NCI-H446 treated with DMSO at 0.1 percent for 48 hours (cell line): ENCODE measurements at regions not wholly inside any gene's neighbourhood (a gene's known extent, or its start where the extent isn't known, plus 50 kb on each side); places are given as distances from the start of the nearest gene placed in this dataset.
"Not testable (repeated sequence)": the region's sequence is repeated elsewhere in the genome, so short reads cannot be mapped to it uniquely, and the experiment has no call there.

Source experiments
- DNase-seq: peaks from one replicate; lab custom pipeline; 2025; lab: John Stamatoyannopoulos, UW

GRCh38 chr6:12478921-12479320 lies 188.8 kb downstream of the EDN1 start:
- DNase-seq = no peak

DNA sequence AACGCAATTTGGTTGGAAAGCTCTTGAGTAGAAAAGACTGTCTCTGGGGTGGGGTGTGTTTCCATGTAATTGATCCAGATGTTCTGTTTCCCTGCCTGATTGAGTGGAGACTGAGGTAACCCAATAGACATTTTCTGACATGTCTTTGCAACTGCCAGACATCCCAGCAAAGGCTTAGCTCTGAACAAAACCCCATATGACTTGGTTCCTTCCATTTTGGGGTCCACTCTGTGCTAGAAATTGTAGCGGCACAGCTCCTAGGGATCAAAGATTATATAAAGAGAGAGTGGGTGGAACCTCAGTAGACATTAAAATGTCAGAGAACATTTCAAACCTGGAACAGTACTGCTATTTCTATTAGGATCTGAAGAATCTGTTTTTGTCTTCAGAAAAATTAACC lies 189.3 kb downstream of the EDN1 start:
- DNase-seq = no peak

GRCh38 chr6:12479881-12480280 lies 189.7 kb downstream of the EDN1 start:
- no peak for DNase-seq

DNA sequence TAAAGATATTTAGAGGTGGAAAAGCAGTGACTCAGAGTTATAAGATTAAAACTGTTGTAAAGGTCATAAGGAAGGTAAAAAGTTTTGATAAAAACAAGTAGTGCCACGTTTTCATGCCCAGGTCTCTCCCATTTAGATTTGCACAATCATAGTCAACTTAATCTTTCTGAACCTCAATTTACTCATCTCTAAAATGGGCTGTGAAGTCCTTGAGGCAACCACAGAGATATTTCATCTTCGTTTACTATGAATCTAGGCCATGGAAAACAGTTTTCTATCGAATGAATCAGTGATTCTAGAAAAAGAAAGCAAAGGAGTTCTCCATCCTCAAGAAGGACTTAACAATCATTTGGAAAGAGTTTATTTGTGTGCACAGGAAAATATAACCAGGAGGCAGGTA lies 190.2 kb downstream of the EDN1 start:
- DNase-seq = no peak

DNA sequence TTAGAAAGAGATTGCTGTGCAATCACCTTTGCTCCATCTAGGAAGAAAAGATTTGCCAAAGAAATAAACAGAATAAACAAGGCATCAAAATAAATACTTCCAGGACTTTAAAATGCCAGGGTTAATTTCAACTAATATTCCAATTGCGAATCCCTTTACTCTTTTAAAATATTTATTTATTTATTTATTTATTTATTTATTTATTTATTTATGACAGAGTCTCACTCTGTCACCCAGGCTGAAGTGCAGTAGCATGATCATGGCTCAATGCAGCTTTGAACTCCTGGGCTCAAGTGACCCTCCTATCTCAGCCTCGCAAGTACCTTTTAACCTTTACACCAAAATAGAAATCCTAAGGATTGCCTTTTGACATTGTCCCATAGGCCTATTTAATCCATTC lies 191.1 kb downstream of the EDN1 start:
- no peak for DNase-seq

GRCh38 chr6:12481850-12482249 lies 191.7 kb downstream of the EDN1 start:
- DNase-seq = no peak

DNA sequence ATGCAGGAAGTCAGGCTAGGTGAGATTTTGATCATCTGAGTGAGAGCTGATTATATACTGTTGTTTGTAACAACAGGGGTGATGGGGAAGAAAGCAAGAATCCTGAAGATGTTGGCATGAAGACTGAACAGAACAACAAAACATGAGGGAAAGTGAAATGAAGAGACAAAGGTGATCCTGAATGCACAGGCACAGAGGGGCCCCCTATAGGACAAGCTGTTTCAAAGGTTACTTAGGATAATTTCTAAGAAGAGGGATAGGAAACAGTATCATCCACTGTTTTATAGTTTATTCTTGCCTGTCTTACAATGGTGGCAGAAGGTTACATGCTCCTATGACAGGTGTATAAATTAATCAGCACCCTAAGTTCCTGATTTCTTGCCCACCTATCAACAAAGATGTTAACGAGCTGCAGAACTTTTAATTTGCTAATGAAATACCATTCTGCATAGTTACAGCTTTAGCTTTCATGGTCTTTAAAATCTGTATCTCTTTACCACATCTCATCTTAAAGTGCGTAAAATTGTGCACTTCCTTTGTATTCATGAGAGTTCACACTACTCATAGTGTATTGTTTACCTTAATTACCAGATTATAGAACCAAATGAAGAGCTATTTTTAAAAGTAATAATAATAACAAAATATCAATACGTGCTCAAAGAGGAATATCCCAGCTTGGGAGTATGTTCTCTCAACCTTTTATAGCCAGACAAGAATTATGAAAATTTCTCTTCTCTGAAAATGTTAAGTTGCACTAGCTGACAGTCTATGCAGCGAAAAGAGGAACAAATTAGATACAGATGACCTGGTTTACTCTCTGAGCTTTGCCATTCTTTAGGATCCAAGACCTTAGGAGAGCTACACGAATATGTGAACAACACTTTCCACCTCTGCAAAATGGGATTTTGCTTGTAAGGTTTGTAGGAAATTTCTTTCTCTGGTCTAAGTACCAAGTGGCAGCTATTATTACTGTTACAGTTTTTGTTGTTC lies 192.5 kb downstream of the EDN1 start:
- DNase-seq = no peak

GRCh38 chr6:12483712-12484111 lies 193.6 kb downstream of the EDN1 start:
- DNase-seq = no peak

DNA sequence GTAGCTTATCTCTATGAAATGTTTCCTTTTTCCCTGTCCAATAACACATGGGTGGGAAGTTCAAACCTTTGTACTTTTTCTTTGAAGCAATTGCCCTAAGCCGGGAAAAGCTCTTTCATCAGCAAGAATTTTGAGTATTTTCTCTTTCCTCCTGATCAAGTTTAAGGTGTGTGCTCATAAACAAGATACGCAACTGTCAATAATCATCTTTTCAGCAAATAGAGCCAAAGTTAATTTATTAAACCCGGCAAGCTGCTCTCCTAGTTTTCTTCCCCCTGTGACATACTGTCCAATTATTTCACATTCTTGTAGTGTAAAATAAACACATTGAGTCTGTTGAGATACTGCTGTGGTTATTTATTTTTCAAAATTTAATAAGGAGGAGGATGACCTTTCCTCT lies 194.4 kb downstream of the EDN1 start:
- no peak for DNase-seq

- no peak for DNase-seq
Observed at GRCh38 chr6:12485226-12485764, 195.1 kb downstream of the EDN1 start.

DNA sequence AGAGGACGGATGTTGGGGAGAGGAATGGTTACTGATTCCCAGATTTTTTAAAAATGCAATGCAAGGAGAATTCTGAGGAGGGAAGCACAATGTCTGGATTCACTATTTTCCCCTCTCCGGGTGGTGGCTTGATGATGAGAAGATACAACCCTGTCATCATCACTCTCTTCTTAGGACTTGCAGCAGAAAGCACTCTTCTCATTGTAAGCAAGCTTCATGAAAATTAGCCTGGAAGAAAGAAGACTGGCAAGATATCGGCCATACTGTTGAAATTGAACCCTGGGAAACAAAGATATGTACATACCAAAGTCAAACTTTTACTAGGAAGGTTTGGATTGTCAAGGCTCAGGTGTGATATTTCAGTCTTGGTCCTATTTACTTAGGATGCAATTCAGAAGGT lies 195.7 kb downstream of the EDN1 start:
- DNase-seq = no peak

GRCh38 chr6:12490351-12490903 lies 200.3 kb downstream of the EDN1 start:
- DNase-seq = no peak

DNA sequence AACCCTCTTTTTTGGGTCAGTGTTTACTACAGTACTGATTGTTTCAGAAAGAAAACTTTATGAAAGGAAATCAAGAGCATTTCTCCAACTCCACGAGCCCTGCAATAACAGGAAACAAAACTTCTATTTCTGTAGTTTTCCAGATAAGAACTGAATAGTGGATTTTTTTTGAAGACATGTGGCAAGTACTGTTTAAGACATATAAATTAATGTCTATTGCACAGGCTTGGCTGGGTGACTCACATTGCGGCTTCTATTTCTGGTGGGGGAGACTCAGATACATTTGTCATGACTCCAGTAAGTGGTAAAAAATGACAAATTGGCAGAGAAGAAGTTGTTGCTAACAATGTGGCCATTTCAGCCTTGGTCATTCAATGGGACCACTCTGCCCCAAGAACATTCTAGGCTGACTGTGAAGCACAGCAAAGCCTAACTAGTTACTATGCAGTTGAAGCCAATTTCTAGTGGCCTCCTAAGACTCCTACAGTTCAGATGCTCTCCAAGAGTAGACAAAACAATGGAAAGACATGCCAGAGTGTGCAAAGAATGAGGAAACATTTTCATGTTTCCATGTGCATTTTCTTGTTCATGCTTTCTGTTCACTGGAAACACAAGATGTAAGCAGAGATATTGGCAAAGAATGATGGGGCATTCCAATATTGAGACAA lies 200.9 kb downstream of the EDN1 start:
- no peak for DNase-seq

DNA sequence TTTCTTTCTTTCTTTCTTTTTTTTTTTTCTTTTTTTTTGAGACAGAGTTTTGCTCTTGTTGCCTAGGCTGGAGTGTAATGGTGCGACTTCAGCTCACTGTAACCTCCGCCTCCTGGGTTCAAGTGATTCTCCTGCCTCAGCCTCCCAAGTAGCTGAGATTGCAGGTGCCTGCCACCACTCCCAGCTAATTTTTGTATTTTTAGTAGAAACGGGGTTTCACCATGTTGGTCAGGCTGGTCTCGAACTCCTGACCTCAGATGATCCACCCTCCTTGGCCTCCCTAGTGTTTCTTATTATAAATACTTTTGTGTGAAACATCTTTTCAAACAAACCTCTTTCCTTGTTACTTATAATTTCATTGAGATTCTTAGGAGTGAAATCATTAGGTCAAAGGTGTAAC lies 202.8 kb downstream of the EDN1 start:
- not testable (repeated sequence) for DNase-seq

GRCh38 chr6:12493446-12493845 lies 203.3 kb downstream of the EDN1 start:
- DNase-seq = no peak

DNA sequence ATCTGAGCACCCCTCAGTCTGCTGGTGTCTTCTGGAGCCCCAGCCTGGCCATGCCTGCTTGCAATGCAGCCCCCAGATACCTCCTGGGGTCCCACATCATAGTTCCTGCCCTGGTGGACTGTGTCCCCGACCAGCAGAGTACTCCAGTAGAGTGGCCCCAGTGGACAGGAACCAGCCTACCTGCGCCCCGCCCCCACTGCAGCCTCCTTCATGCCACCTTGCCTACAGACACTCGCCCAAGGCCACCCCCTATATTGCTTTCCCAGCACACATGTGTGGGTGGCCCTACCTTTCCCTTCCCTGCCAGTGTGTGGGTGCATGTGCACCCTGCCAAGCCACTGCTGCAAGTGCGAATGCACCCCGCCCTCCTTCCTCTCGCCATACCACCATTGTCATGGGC lies 204.0 kb downstream of the EDN1 start:
- no peak for DNase-seq

DNA sequence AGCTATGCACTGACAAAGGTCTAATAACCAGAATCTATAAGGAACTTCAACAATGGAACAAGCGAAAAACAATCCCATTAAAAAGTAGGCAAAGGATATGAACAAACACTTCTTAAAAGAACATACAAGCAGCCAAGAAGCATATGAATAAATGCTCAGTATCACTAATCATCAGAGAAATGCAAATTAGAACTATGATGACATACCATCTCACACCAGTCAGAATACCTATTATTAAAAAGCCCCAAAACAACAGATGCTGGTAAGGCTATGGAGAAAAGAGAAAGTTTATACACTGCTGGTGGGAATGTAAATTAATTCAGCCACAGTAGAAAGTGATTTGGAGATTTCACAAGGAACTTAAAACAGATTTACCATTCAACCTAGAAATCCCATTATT lies 211.8 kb downstream of the EDN1 start:
- no peak for DNase-seq

- DNase-seq = no peak
Observed at GRCh38 chr6:12504325-12504966, 212.1 kb upstream of the PHACTR1 start.

GRCh38 chr6:12505486-12505885 lies 211.1 kb upstream of the PHACTR1 start:
- no peak for DNase-seq

DNA sequence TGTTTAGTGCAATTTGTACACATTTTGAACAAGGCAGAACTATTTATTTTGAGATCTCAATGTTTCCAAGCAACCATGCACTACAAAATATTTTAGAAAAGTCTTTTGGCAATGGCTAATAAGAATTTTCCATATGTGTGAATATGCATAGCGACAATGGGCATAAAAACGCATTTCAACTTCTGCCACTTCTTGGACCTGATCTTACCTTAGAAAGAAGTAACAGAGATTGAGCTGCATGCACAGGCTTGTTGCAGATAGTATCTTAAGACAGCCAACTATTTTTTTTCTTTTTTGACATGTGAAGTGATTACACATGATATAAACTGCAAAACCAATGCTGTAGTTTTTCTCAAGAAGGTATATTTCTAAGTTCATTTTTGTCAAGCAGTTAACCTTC lies 210.4 kb upstream of the PHACTR1 start:
- DNase-seq = no peak

- no peak for DNase-seq
Observed at GRCh38 chr6:12507636-12508035, 208.9 kb upstream of the PHACTR1 start.

DNA sequence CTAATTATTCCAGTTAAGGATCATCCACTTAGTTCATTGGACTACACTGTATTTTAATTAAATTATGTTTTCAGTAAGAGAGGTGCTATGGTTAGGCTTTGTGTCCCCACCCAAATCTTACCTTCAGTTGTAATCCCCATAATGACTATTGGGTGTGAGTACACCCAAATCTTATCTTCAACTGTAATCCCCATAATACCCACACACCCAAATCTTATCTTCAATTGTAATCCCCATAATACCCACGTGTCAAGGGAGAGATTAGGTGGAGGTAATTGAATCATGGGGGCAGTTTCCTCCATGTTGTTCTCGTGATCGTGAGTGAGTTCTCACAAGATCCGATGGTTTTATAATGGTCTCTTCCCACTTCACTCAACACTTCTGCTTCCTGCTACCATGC lies 208.0 kb upstream of the PHACTR1 start:
- DNase-seq = no peak
